ENCODE measurements at regions not wholly inside any gene's neighbourhood (a gene's known extent, or its start where the extent isn't known, plus 50 kb on each side); places are given as distances from the start of the nearest gene placed in this dataset.
"Not testable (repeated sequence)": the region's sequence is repeated elsewhere in the genome, so short reads cannot be mapped to it uniquely, and the experiment has no call there.

DNA sequence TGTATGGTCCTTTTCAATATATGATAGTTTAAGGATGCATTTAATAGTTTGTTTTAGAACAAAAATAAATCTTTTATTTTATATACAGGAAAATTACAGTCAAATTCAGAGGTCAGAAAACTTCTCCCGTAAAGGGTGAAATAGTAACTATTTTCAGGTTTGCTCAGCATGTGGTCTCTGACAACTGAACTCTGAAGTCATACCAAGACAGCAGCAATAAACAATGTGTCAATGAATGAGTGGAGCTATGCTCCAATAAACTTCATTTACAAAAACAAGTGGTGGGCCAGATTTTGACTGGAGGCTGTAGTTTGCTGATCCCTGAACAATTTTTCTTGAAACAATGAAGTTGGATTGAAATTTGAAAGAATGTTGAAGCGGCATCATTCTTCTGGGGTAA lies 123.6 kb downstream of the ZNF248 start:
- no peak for DNase-seq (ENCODE audit: low read depth)

DNA sequence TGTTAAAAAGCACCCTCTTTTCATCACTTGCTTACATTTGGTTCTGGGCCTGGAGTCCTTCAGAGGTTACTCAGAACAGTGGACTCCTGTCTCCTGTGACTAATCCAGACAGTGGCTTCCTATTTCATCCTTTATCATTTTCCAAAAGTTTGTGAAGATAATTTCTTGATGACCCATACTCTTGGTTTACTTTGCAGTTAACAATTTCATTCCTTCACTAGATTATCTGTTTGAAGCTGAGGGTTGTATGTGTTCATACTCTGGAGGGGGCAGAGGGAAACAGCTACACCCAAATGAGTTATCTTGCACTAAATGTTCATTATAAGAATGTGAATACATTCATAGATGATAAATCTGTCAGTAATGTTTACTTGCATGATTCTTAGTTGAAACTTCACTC lies 124.7 kb downstream of the ZNF248 start:
- DNase-seq (ENCODE audit: low read depth) = peak; percentile 45

- DNase-seq (ENCODE audit: low read depth) = no peak
Observed at GRCh38 chr10:37728830-37729229, 128.6 kb downstream of the ZNF248 start.

GRCh38 chr10:37727491-37728352 lies 129.7 kb downstream of the ZNF248 start:
- no peak for DNase-seq (ENCODE audit: low read depth)

GRCh38 chr10:37721100-37721499 lies 136.3 kb downstream of the ZNF248 start:
- no peak for DNase-seq (ENCODE audit: low read depth)

- not testable (repeated sequence) for DNase-seq (ENCODE audit: low read depth)
Observed at GRCh38 chr10:37718060-37718459, 139.3 kb downstream of the ZNF248 start.

DNA sequence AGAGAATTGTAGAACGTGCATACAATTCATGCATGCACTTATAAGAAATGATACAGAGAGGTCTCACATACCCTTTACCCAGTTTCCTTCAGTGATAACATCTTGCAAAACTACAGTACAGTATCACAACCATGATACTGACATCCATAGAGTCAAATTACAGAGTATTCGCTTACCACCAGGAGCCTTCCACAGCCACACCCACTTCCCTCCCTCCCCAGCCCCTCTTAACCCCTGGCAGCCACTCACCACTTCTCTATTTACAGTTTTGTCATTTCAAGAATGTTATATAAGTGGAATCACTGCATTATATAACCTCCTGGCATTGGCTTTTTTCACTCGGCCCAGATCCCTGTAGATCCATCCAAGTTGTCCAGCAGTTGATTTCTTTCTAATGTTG lies 143.8 kb downstream of the ZNF248 start:
- no peak for DNase-seq (ENCODE audit: low read depth)

DNA sequence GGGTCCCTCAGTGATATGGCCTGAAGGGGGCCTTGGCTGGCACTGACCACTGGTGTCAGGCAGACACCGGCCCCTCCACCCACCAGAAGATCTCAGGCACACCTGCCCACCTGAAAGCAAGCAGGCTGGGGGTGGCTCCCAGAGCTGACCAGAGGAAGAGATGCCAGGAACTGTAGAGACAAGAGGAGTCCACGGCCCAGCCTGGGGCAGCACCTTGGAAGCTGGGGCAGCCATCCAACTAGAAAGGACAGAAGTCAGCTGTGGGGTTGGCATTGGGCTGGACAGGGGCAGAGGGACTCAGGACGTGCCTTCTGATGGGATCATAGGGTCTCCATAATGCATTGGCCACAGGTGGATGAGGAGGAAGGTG lies 144.3 kb downstream of the ZNF248 start:
- no peak for DNase-seq (ENCODE audit: low read depth)

- DNase-seq (ENCODE audit: low read depth) = no peak
Observed at GRCh38 chr10:37712489-37713131, 144.8 kb downstream of the ZNF248 start.

DNA sequence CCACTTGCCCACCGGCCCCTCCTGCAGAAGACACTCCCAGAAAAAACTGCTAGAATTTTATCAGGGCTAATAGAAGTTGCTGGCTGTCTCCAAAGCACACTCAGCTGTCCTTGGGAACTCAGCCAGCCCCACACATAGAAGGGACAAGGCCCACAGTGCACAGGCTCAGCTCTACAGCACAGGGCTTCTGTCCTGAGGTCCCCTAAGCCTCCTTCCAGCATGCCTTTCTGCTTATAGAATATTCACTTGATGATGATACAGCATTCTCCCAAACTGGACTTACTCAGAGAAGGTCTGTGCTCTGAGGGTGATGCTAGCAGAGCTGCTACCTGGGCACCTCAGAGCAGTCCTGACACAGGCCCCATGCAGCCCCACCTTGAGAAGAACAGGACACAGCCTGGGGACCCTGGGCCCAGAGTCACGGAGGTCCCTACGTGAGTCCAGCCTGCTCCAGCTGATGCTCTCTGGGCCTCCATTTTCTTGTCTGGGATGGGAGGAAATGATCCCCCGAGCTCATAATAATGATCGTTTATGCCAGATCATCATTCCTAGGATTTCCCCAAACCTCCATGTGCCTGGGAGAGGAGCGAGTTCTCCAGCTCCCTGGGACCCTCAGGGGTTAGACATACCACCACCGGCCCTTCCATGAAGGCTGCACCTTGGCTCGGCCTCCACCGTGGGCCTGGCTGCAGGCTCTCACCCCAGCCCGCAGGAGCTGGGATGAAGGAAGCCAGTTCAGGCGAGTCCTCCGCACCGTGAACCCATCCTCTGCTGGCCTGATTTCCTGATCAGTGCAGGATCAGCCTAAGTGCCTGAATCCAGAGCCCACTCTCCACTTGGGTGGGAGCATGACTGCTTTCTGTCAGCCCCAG lies 145.6 kb downstream of the ZNF248 start:
- DNase-seq (ENCODE audit: low read depth) = no peak

DNA sequence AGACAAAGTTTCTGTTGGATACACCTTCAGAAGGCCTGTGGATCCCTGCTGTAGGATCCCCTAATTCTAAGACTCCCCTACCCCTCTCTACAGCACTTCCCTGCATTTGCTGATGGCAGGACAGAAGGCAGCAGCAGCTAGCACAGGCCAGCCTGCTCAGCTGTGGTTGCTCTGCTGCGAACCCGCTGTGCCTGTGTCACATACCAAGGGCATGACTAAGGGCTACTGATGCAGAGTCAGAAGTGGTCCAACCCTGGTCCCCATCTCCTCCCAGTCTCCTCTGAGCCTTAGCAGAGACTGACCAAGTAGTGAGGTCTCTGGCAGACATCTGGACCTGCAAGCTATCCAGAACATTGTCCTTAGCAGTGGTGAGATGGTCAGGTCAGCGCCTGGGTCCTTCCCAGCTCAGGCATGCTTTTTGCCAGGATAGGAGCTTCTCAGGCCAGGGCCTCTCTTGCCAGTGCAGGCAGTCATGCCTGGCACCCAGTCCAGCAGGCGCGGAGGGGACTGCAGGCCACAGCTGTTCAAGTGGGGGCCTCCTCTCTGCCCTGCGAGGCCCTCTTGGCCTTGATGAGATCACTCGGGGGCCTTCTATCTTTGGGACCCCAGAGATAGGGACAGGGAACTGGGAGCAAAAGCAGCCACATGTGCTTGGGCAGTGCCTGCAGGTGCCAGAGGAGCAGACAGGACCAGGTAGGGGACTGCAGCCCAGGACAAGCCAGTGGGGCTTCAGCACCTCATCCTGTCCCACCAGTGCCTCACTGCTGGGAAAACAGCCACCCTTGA lies 146.4 kb downstream of the ZNF248 start:
- DNase-seq (ENCODE audit: low read depth) = peak; percentile 56

DNA sequence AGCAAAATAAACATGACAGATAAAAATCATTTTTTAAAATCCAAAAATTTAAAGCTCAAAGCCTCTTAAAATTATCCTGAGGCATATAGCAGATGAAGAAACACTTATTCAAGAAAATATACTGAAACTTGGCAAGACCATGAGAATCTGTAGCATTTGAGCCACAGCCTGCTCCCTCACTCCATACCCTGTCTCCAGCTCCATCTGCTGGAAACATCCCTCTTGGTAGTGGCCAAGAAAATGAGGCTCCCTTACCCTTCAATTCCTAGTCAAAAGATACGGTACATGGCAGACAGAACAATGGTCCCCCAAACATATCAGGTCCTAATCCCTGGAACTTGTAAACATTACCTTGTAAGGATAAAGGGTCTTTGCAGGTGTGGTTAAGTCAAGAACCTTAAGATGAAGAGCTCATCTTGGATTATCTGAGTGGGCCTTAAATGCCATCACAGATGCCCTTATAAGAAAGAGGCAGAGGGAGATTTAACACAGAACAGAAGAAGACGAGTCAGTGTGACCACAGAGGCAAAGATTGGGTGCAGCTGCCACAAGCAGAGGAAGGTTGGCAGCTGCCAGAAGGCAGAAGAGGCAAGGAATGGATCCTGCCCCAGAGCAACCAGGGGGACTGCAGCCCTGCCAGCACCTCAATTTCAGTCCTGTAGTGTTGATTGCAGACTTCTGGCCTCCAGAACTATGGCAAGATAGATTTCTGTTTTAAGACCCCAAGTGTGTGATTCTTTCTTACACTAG lies 149.4 kb downstream of the ZNF248 start:
- DNase-seq (ENCODE audit: low read depth) = no peak

GRCh38 chr10:37704566-37704965 lies 152.8 kb downstream of the ZNF248 start:
- DNase-seq (ENCODE audit: low read depth) = no peak

DNA sequence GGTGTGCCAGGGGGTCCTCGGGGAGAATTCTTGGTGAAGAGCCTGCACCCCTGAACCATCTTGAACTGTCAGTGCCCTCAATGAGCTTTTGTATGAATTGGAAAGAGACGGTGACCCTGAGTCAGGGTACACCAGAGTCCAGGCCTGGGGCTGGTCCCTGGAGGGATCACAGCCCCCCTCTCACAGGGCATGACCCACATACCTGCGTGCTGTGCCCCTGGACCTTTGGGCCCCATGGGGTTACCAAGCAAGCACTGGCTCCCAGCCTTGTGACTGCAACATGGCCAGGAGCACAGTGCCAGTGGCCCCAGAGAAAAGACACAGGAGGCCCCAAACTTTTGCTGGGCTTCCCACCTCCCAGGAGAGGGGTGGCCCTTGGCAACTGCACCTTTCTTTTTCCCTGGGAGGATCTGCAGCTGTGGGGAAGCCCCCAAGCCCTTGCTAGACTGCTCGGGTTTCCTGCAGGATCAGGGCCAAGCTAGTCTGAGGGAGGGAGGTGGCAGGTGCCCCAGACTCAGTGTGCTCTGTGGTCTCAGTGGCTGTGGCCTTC lies 153.5 kb downstream of the ZNF248 start:
- no peak for DNase-seq (ENCODE audit: low read depth)

DNA sequence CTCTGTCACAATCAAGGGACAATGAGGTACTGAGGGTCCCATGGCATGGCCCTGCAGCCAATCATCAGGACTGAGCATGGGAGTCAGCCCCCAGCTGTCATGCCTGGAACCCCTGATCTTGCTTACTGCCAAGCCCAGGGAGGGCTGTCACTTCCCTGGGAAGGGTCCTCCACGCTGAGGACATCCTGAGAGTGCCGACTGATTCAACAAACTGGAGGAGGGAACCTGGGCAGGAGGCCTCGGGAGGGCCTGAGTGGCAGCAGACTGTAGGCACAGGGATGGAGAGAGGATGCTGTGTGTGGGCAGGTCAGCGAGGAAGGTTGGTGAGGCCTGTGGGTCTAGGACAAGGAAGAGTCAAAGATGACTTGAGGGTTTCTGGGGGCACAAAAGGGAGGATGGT lies 154.3 kb downstream of the ZNF248 start:
- no peak for DNase-seq (ENCODE audit: low read depth)

- DNase-seq (ENCODE audit: low read depth) = no peak
Observed at GRCh38 chr10:37701781-37702493, 155.5 kb downstream of the ZNF248 start.

GRCh38 chr10:37700886-37701780 lies 156.3 kb downstream of the ZNF248 start:
- no peak for DNase-seq (ENCODE audit: low read depth)

DNA sequence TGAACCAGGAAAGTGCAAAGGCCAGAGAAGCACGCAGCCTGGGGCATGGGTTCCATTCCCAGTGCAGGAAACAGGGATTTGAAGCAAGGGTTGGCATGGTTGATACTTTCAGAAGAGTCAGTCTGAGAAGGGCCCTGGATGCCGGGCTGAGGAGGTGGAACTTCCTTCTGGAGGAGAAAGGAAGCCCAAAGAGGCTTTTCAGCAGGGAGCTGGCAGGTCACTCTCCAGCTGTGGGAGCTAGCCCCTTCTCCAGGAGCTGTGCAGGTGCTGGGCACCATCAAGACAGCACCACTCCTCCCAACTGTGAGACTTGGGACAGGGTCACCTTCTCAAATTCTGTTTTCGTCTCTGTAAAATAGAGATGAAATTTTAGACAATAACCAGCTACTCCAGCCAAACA lies 169.8 kb downstream of the ZNF248 start:
- no peak for DNase-seq (ENCODE audit: low read depth)

All from HS-27A (cell line).